ENCODE measurements at regions not wholly inside any gene's neighbourhood (a gene's known extent, or its start where the extent isn't known, plus 50 kb on each side); places are given as distances from the start of the nearest gene placed in this dataset.

- no peak overlapping the region for H2AFZ ChIP-seq (ENCODE audit: low read depth, low read length, poor library complexity, severe bottlenecking)
- no peak overlapping the region for H3K4me2 ChIP-seq (ENCODE audit: low read length)
- H4K20me1 ChIP-seq (ENCODE audit: insufficient read depth) = no peaks in the 10 kb centered on the region
- H3K9me3 ChIP-seq (ENCODE audit: control insufficient read depth in 1 of 2, insufficient read depth in 1 of 2, low read depth in 1 of 2, low read length in 2 of 2) = no peaks in the 10 kb centered on the region
- CTCF ChIA-PET = no interaction called here
- TF ChIP-seq ZNF274 (IDR thresholded peaks at IDR 0.05; ENCODE audit: low read depth, low read length) (no peak), REST (IDR thresholded peaks at IDR 0.05; ENCODE audit: low read depth) (no peak), EGR1 (IDR thresholded peaks at IDR 0.05; ENCODE audit: low read depth) (no peak), POLR2A (IDR thresholded peaks at IDR 0.05; ENCODE audit: borderline replicate concordance, extremely low read depth, insufficient read depth, insufficient read length) (no peak), RAD21 (IDR thresholded peaks at IDR 0.05; ENCODE audit: low read depth) (no peak), POLR2AphosphoS5 (IDR thresholded peaks at IDR 0.05; ENCODE audit: low read depth, low read length) (no peak)
- no peak overlapping the region for H3K4me3 ChIP-seq (replicated peaks in 1 of 2; ENCODE audit: low read depth in 1 of 2, low read length in 2 of 2)
- no peak for DNase-seq (ENCODE audit: low read depth, low spot score)
- ATAC-seq = no peak
- no peak overlapping the region for H3K27ac ChIP-seq (ENCODE audit: low read depth, low read length)
- BruUV-seq (replicated peaks) = no TSS peak
- POLR2A ChIA-PET = no interaction called here
- no peak overlapping the region for H3K9ac ChIP-seq (ENCODE audit: low read length)
- H3K4me1 ChIP-seq (ENCODE audit: control insufficient read depth in 1 of 2, insufficient read depth in 2 of 2, low read length in 2 of 2) = no peaks in the 10 kb centered on the region; a peak in 1 of 4 replicates
- H3K36me3 ChIP-seq (ENCODE audit: control insufficient read depth in 1 of 2, insufficient read depth in 2 of 2, low read length in 2 of 2) = no peaks in the 10 kb centered on the region
- RAD21 ChIA-PET (ENCODE audit: low non-redundant PET in 1 of 2, low total read pairs in 2 of 2, uncharacterized antibody in 2 of 2, unreplicated experiment in 2 of 2) = no interaction called here
- no peaks in the 10 kb centered on the region for H3K79me2 ChIP-seq (ENCODE audit: insufficient read depth, low read length)
- H3K27me3 ChIP-seq (ENCODE audit: insufficient read depth, low read length) = no peaks in the 10 kb centered on the region
- intact Hi-C loops (cut with micrococcal nuclease) = no loop called here
- no peaks in the 10 kb centered on the region for H3K9me2 ChIP-seq (ENCODE audit: insufficient read depth)
Measured at GRCh38 chr2:109686921-109687320, 72.8 kb downstream of the SOWAHC start.
